ENCODE measurements at regions not wholly inside any gene's neighbourhood (a gene's known extent, or its start where the extent isn't known, plus 50 kb on each side); places are given as distances from the start of the nearest gene placed in this dataset.

DNA sequence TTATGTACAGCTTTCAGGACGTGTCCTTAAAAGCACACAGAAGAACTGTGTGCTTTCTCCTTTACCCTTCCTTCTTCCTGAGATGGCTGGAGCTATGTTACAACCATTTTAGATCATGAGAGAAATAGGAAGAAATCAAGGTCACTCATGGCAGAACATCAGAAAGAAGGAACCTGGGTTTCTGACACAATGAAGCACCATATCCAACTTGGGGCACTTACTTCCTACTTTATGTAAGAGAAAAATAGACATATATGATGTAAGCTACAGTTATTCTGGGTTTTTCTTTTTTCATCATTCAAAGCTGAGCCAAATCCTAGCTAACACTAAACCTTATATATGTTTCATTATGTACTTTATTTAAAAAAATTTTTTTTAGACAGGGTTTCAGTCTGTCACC, 79.5 kb downstream of the FAM161A start:
- Histone ChIP-seq H3K4me2 (ENCODE audit: low read length, poor library complexity, severe bottlenecking) (no peak overlapping the region), H3K9me3 (ENCODE audit: control insufficient read depth, low read length) (no peaks in the 10 kb centered on the region)
- 67% methylated on average over 1 of the region's 1 CpG for WGBS

DNA sequence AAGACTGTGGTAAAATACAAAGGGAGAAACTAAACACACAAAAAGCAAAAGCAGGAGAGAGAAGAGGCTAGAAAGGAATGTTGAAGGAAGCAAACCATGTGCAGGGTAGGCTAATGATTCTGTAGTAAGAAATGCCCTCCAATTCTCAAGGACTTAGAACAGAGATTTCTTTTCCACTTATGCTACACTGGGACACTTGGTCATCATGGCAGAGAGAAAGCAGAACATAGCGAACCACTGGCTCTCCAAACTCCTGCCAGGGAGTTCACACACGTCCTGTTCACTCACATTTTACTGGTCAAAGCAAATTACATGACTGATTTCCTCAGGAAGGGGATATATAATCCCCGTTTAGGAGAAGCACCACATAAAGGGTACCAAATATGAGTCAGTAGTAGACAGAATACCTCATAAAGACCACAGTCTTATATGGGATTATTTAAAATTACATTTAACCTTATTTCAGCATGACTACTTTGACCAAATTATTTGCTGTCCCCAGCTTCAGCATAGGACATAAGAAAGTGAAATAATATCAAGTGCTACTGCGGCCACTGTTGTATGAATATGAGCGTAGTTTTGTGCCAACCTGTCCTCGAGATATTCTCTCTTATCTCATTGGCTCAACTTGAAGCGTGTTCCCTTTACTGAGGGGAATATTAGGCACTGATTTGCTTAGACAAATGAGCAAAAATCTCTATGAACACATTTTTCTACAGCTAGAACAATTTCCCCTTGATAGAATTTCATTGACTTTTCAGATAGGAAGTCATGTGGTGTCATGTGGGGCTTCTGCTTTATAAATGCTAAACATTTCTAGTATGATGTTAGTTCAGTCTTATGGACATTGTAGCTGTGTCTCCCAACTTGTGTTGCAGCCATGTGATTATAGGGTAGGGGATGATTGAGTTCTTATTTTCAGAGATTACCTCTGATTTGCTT, 81.7 kb downstream of the FAM161A start:
- Histone ChIP-seq H4K91ac (ENCODE audit: low read length) (no peak overlapping the region), H3K4me2 (ENCODE audit: low read length, poor library complexity, severe bottlenecking) (no peak overlapping the region), H3K4me1 (ENCODE audit: control insufficient read depth, insufficient read depth, low read depth, low read length) (no peaks in the 10 kb centered on the region), H3K9ac (ENCODE audit: low read length) (no peak overlapping the region), H2BK5ac (ENCODE audit: low read depth, low read length, poor library complexity, severe bottlenecking) (no peak overlapping the region), H2BK15ac (ENCODE audit: low read depth, poor library complexity, severe bottlenecking) (no peak overlapping the region), H3K4me3 (ENCODE audit: insufficient read depth in 1 of 2, low read depth in 1 of 2, low read length in 2 of 2) (no peak overlapping the region), H2BK12ac (ENCODE audit: low read length in 2 of 2) (no peak overlapping the region), H3K4ac (ENCODE audit: low read depth in 1 of 2, low read length in 2 of 2) (no peak overlapping the region), H3K27me3 (ENCODE audit: control insufficient read depth in 1 of 2, insufficient read depth in 1 of 2, low read length in 2 of 2) (peaks cover 0 to 7% of the 10 kb centered on the region in 2 experiments), H2BK120ac (ENCODE audit: low read depth, low read length) (no peak overlapping the region), H2AFZ (ENCODE audit: low read depth, low read length) (no peak overlapping the region), H3K36me3 (ENCODE audit: control insufficient read depth in 1 of 2, insufficient read depth in 2 of 2, low read depth in 1 of 2, low read length in 2 of 2) (no peaks in the 10 kb centered on the region), H3K27ac (ENCODE audit: low read length, poor library complexity, severe bottlenecking) (no peak overlapping the region), H4K8ac (ENCODE audit: low read length) (no peak overlapping the region), H2AK5ac (ENCODE audit: low read length, severe bottlenecking) (no peak overlapping the region), H3K18ac (ENCODE audit: low read depth in 1 of 2, low read length in 2 of 2) (no peak overlapping the region), H3K79me1 (replicated peaks; ENCODE audit: low read length, poor library complexity, severe bottlenecking) (no peaks in the 10 kb centered on the region), H3K9me3 (ENCODE audit: control insufficient read depth, low read length) (no peaks in the 10 kb centered on the region), H3K23ac (ENCODE audit: low read length in 2 of 2) (no peak overlapping the region), H3K14ac (ENCODE audit: low read length in 2 of 2) (no peak overlapping the region)
- DNase-seq = no peak
- 90% methylated on average over 6 of the region's 7 CpGs for WGBS

More for the DNA sequence above, 79.5 kb downstream of the FAM161A start:
- H2AK5ac ChIP-seq (ENCODE audit: low read length, severe bottlenecking) = no peak overlapping the region
- no peak for DNase-seq
- no peak overlapping the region for H2BK15ac ChIP-seq (ENCODE audit: low read depth, poor library complexity, severe bottlenecking)
- no peaks in the 10 kb centered on the region for H3K4me1 ChIP-seq (ENCODE audit: control insufficient read depth, insufficient read depth, low read depth, low read length)
- H3K4ac ChIP-seq (ENCODE audit: low read depth in 1 of 2, low read length in 2 of 2) = no peak overlapping the region
- no peak overlapping the region for H2AFZ ChIP-seq (ENCODE audit: low read depth, low read length)
- no peak overlapping the region for H3K27ac ChIP-seq (ENCODE audit: low read length, poor library complexity, severe bottlenecking)
- H3K18ac ChIP-seq (ENCODE audit: low read depth in 1 of 2, low read length in 2 of 2) = no peak overlapping the region
- no peak overlapping the region for H4K91ac ChIP-seq (ENCODE audit: low read length)
- no peaks in the 10 kb centered on the region for H3K36me3 ChIP-seq (ENCODE audit: control insufficient read depth in 1 of 2, insufficient read depth in 2 of 2, low read depth in 1 of 2, low read length in 2 of 2)
- no peak overlapping the region for H3K9ac ChIP-seq (ENCODE audit: low read length)
- peaks cover 0 to 11% of the 10 kb centered on the region in 2 experiments for H3K27me3 ChIP-seq (ENCODE audit: control insufficient read depth in 1 of 2, insufficient read depth in 1 of 2, low read length in 2 of 2)
- H2BK120ac ChIP-seq (ENCODE audit: low read depth, low read length) = no peak overlapping the region
- no peak overlapping the region for H2BK5ac ChIP-seq (ENCODE audit: low read depth, low read length, poor library complexity, severe bottlenecking)
- H3K23ac ChIP-seq (ENCODE audit: low read length in 2 of 2) = no peak overlapping the region
- no peak overlapping the region for H4K8ac ChIP-seq (ENCODE audit: low read length)
- H2BK12ac ChIP-seq (ENCODE audit: low read length in 2 of 2) = no peak overlapping the region
- no peaks in the 10 kb centered on the region for H3K79me1 ChIP-seq (replicated peaks; ENCODE audit: low read length, poor library complexity, severe bottlenecking)
- no peak overlapping the region for H3K14ac ChIP-seq (ENCODE audit: low read length in 2 of 2)
- H3K4me3 ChIP-seq (ENCODE audit: insufficient read depth in 1 of 2, low read depth in 1 of 2, low read length in 2 of 2) = no peak overlapping the region

DNA sequence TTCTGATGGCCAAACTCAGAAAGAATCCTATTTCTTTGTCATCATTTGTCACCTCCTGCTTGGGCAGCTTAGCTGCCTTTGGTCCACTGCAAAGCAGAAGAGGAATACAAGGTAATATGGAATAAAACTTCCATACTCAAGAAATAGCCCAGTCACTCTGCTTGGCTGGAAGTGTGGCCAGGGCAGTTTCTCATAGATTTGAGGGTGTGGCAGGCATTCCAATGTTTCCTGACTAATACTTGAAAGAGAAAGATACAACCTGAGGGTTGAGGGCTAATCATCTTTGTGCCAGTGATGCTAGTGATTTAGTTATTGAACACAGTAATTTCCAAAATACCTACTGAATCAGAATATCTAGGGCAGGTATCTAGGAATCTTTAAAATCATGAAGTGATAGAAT, 83.1 kb downstream of the FAM161A start:
- H3K79me1 ChIP-seq (replicated peaks; ENCODE audit: low read length, poor library complexity, severe bottlenecking) = no peaks in the 10 kb centered on the region
- H2BK12ac ChIP-seq (ENCODE audit: low read length in 2 of 2) = no peak overlapping the region
- H3K36me3 ChIP-seq (ENCODE audit: control insufficient read depth in 1 of 2, insufficient read depth in 2 of 2, low read depth in 1 of 2, low read length in 2 of 2) = no peaks in the 10 kb centered on the region
- H3K27me3 ChIP-seq (ENCODE audit: control insufficient read depth in 1 of 2, insufficient read depth in 1 of 2, low read length in 2 of 2) = peaks cover 0 to 2% of the 10 kb centered on the region in 2 experiments
- H3K4me3 ChIP-seq (ENCODE audit: insufficient read depth in 1 of 2, low read depth in 1 of 2, low read length in 2 of 2) = no peak overlapping the region
- no peak overlapping the region for H3K18ac ChIP-seq (ENCODE audit: low read depth in 1 of 2, low read length in 2 of 2)
- H3K4me2 ChIP-seq (ENCODE audit: low read length, poor library complexity, severe bottlenecking) = no peak overlapping the region
- no peak overlapping the region for H2BK15ac ChIP-seq (ENCODE audit: low read depth, poor library complexity, severe bottlenecking)
- no peak overlapping the region for H2AK5ac ChIP-seq (ENCODE audit: low read length, severe bottlenecking)
- peak overlapping the region; percentile 79 for H3K9ac ChIP-seq (ENCODE audit: low read length)
- H3K23ac ChIP-seq (ENCODE audit: low read length in 2 of 2) = no peak overlapping the region
- H4K8ac ChIP-seq (ENCODE audit: low read length) = no peak overlapping the region
- H2AFZ ChIP-seq (ENCODE audit: low read depth, low read length) = no peak overlapping the region
- no peak overlapping the region for H2BK5ac ChIP-seq (ENCODE audit: low read depth, low read length, poor library complexity, severe bottlenecking)
- no peak overlapping the region for H3K4ac ChIP-seq (ENCODE audit: low read depth in 1 of 2, low read length in 2 of 2)
- no peak overlapping the region for H3K14ac ChIP-seq (ENCODE audit: low read length in 2 of 2)
- DNase-seq = no peak
- H3K9me3 ChIP-seq (ENCODE audit: control insufficient read depth, low read length) = no peaks in the 10 kb centered on the region
- H3K27ac ChIP-seq (ENCODE audit: low read length, poor library complexity, severe bottlenecking) = no peak overlapping the region
- H2BK120ac ChIP-seq (ENCODE audit: low read depth, low read length) = no peak overlapping the region
- H3K4me1 ChIP-seq (ENCODE audit: control insufficient read depth, insufficient read depth, low read depth, low read length) = no peaks in the 10 kb centered on the region
- no peak overlapping the region for H4K91ac ChIP-seq (ENCODE audit: low read length)

DNA sequence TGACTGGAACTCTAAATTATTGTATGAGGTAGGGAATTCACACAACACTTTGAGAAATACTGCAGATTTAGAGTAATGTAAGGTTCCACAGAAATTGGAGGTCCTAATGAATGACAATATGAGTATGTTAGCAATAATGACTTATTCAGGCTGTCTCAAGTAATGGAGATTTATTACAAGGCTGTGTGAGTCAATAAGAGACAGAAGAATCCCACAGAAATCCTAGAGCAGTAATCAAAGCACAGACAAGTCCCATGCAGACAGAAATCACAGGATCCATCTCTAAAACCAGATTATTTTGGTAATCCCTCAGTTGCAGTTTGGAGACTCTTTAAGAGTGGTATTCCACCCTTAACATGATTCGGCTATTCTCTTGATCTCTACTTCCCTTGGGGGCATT, 83.6 kb downstream of the FAM161A start:
- Histone ChIP-seq H3K27me3 (ENCODE audit: control insufficient read depth in 1 of 2, insufficient read depth in 1 of 2, low read length in 2 of 2) (no peaks in the 10 kb centered on the region), H3K14ac (ENCODE audit: low read length in 2 of 2) (no peak overlapping the region), H2BK15ac (ENCODE audit: low read depth, poor library complexity, severe bottlenecking) (no peak overlapping the region), H3K4ac (ENCODE audit: low read depth in 1 of 2, low read length in 2 of 2) (no peak overlapping the region), H3K4me3 (ENCODE audit: insufficient read depth in 1 of 2, low read depth in 1 of 2, low read length in 2 of 2) (no peak overlapping the region), H2BK5ac (ENCODE audit: low read depth, low read length, poor library complexity, severe bottlenecking) (no peak overlapping the region), H4K91ac (ENCODE audit: low read length) (no peak overlapping the region), H3K4me1 (ENCODE audit: control insufficient read depth, insufficient read depth, low read depth, low read length) (no peaks in the 10 kb centered on the region), H3K9me3 (ENCODE audit: control insufficient read depth, low read length) (no peaks in the 10 kb centered on the region), H3K9ac (ENCODE audit: low read length) (peak overlapping the region; percentile 79), H2BK120ac (ENCODE audit: low read depth, low read length) (no peak overlapping the region), H2AK5ac (ENCODE audit: low read length, severe bottlenecking) (no peak overlapping the region), H2BK12ac (ENCODE audit: low read length in 2 of 2) (no peak overlapping the region), H3K4me2 (ENCODE audit: low read length, poor library complexity, severe bottlenecking) (no peak overlapping the region), H3K18ac (ENCODE audit: low read depth in 1 of 2, low read length in 2 of 2) (no peak overlapping the region), H3K23ac (ENCODE audit: low read length in 2 of 2) (no peak overlapping the region), H4K8ac (ENCODE audit: low read length) (no peak overlapping the region), H3K36me3 (ENCODE audit: control insufficient read depth in 1 of 2, insufficient read depth in 2 of 2, low read depth in 1 of 2, low read length in 2 of 2) (no peaks in the 10 kb centered on the region), H3K79me1 (replicated peaks; ENCODE audit: low read length, poor library complexity, severe bottlenecking) (no peaks in the 10 kb centered on the region), H2AFZ (ENCODE audit: low read depth, low read length) (no peak overlapping the region), H3K27ac (ENCODE audit: low read length, poor library complexity, severe bottlenecking) (no peak overlapping the region)
- WGBS = 93% methylated on average over 1 of the region's 1 CpG
- no peak for DNase-seq

All from mesenchymal stem cell (in vitro differentiated cells and primary cell).